ELR (cell line): ENCODE measurements at regions not wholly inside any gene's neighbourhood (a gene's known extent, or its start where the extent isn't known, plus 50 kb on each side); places are given as distances from the start of the nearest gene placed in this dataset.
"Not testable (repeated sequence)": the region's sequence is repeated elsewhere in the genome, so short reads cannot be mapped to it uniquely, and the experiment has no call there.

ENCODE experiments used
- DNase-seq: peaks from one replicate; pipeline ENCODE4 v3.0.0-alpha.2; 2015; ENCODE audit warnings: low read depth

- DNase-seq, result no peak
Measured at GRCh38 chr14:101246894-101247841, 314.1 kb upstream of the DIO3 start.

- DNase-seq, result no peak
Measured at GRCh38 chr14:101247842-101248725, 313.2 kb upstream of the DIO3 start.

- no peak for DNase-seq
Measured at GRCh38 chr14:101248840-101249675, 312.2 kb upstream of the DIO3 start.

- no peak for DNase-seq
Measured at GRCh38 chr14:101249676-101250036, 311.6 kb upstream of the DIO3 start.

- DNase-seq, result no peak
Measured at GRCh38 chr14:101250336-101250947, 310.9 kb upstream of the DIO3 start.

GRCh38 chr14:101250948-101251811 lies 310.1 kb upstream of the DIO3 start:
- no peak for DNase-seq

- no peak for DNase-seq
Measured at GRCh38 chr14:101251812-101252442, 309.4 kb upstream of the DIO3 start.

- no peak for DNase-seq
Measured at GRCh38 chr14:101252443-101253214, 308.7 kb upstream of the DIO3 start.

- no peak for DNase-seq
Measured at GRCh38 chr14:101253948-101254347, 307.3 kb upstream of the DIO3 start.

GRCh38 chr14:101254805-101255764 lies 306.2 kb upstream of the DIO3 start:
- DNase-seq, result no peak

GRCh38 chr14:101255765-101256125 lies 305.6 kb upstream of the DIO3 start:
- DNase-seq, result no peak

- DNase-seq, result no peak
Measured at GRCh38 chr14:101256266-101256665, 305.0 kb upstream of the DIO3 start.

GRCh38 chr14:101257551-101257950 lies 303.7 kb upstream of the DIO3 start:
- no peak for DNase-seq

- DNase-seq, result no peak
Measured at GRCh38 chr14:101259748-101260147, 301.5 kb upstream of the DIO3 start.

- DNase-seq, result not testable (repeated sequence)
Measured at GRCh38 chr14:101266441-101266840, 294.9 kb upstream of the DIO3 start.

GRCh38 chr14:101273091-101273490 lies 288.2 kb upstream of the DIO3 start:
- no peak for DNase-seq

GRCh38 chr14:101276309-101277091 lies 284.8 kb upstream of the DIO3 start:
- no peak for DNase-seq
